HepG2 (cell line): ENCODE measurements at regions not wholly inside any gene's neighbourhood (a gene's known extent, or its start where the extent isn't known, plus 50 kb on each side); places are given as distances from the start of the nearest gene placed in this dataset.
"Not testable (repeated sequence)": the region's sequence is repeated elsewhere in the genome, so short reads cannot be mapped to it uniquely, and the experiment has no call there.

Experiments used
- ATAC-seq: fragments of 200-7000 bp; cut with Tn5 transposase; 3 replicates; pipeline ENCODE4 v1.9.1; 2020; ENCODE audit warnings: mild to moderate bottlenecking, moderate library complexity
- BruUV-seq: library from RNA; stranded (reverse); fragments of 400-500 nt; replicated peaks from 2 replicates; lab custom pipeline; 2021; lab: Mats Ljungman, UMichigan
- CTCF ChIA-PET: fragments of 300-600 bp; formaldehyde crosslinking; extraction: SDS; loops from one replicate; lab custom pipeline; 2021; ENCODE audit warnings: low total read pairs, inconsistent platforms, low intra/inter-chr PET ratio; lab: Yijun Ruan, JAX
- POLR2A ChIA-PET: fragments of 350-600 bp; sonication (Branson Sonifier 250); formaldehyde crosslinking; loops from one replicate; lab custom pipeline; 2020; ENCODE audit warnings: antibody characterized with exemption, inconsistent platforms; lab: Yijun Ruan, JAX
- DNase-seq: peaks from one replicate; pipeline ENCODE4 v3.0.0-alpha.2; 2015; ENCODE audit warnings: low spot score
- FAIRE-seq: peaks from 3 replicates; lab custom pipeline; 2011; peaks lifted over from hg19 to GRCh38; lab: Jason Lieb, UNC
- H2AFZ ChIP-seq: one replicate; pipeline ENCODE4 v1.6.1; 2011; ENCODE audit warnings: low read length, inconsistent platforms
- H3K27ac ChIP-seq: fragments of 300-600 bp; 3 replicates; pipeline ENCODE4 v1.8.0; 2011; ENCODE audit warnings: mixed run types, mild to moderate bottlenecking, mixed read lengths, low read length, inconsistent platforms; ENCODE audit not compliant: insufficient read depth; ENCODE audit errors: extremely low read length
- H3K27me3 ChIP-seq, 2 experiments: fragments of 200-600 bp in 1 of 2; 2 replicates in 1 of 2; 3 replicates in 1 of 2; pipeline versions ENCODE4 v1.6.0 to v1.8.0; 2011; ENCODE audit warnings: low read length in 2 of 2, mild to moderate bottlenecking in 2 of 2, moderate library complexity in 2 of 2, inconsistent platforms in 1 of 2; ENCODE audit not compliant: insufficient read depth in 2 of 2, control insufficient read depth in 1 of 2
- H3K36me3 ChIP-seq, 2 experiments: fragments of 200-600 bp in 1 of 2; replicated peaks in 1 of 2; 2 replicates in 1 of 2; 3 replicates in 1 of 2; pipeline versions ENCODE4 v1.5.1 to v1.8.0; 2011; ENCODE audit warnings: low read length in 2 of 2, inconsistent platforms in 1 of 2; ENCODE audit not compliant: insufficient read depth in 2 of 2, control insufficient read depth in 1 of 2
- H3K4me1 ChIP-seq: 2 replicates; pipeline ENCODE4 v1.5.1; 2012; ENCODE audit warnings: low read length, inconsistent platforms; ENCODE audit not compliant: insufficient read depth
- H3K4me2 ChIP-seq: 2 replicates; pipeline ENCODE4 v1.6.0; 2011; ENCODE audit warnings: low read depth, low read length, inconsistent platforms
- H3K4me3 ChIP-seq, 3 experiments: fragments of 200-600 bp in 1 of 3; sonication (generic), shearing (Covaris generic) in 1 of 3; replicated peaks in 1 of 3; 2 replicates each; pipeline ENCODE4 v1.5.1; 2011 to 2016; ENCODE audit warnings: low read length in 3 of 3, inconsistent platforms in 2 of 3, low read depth in 2 of 3, mild to moderate bottlenecking in 2 of 3, control low read depth in 1 of 3, mixed read lengths in 1 of 3; ENCODE audit not compliant: insufficient read depth in 1 of 3
- H3K79me2 ChIP-seq: one replicate; pipeline ENCODE4 v1.6.1; 2011; ENCODE audit warnings: low read length, inconsistent platforms; ENCODE audit not compliant: insufficient read depth
- H3K9ac ChIP-seq: 2 replicates; pipeline ENCODE4 v1.6.0; 2011; ENCODE audit warnings: mild to moderate bottlenecking, low read depth, low read length, inconsistent platforms; ENCODE audit not compliant: insufficient read depth
- H3K9me3 ChIP-seq: 2 replicates; pipeline ENCODE4 v1.5.1; 2012; ENCODE audit warnings: mild to moderate bottlenecking, low read length
- H4K20me1 ChIP-seq: 2 replicates; pipeline ENCODE4 v1.6.0; 2011; ENCODE audit warnings: inconsistent platforms, mild to moderate bottlenecking, low read length, moderate library complexity; ENCODE audit not compliant: insufficient read depth
- MAFF ChIP-seq: IDR thresholded peaks from 2 replicates; pipeline ENCODE4 v1.6.1; 2011; ENCODE audit warnings: low read depth, low read length, improper control_type of control experiment
- MAFK ChIP-seq, 2 experiments: IDR thresholded peaks in 1 of 2; conservative IDR thresholded peaks in 1 of 2; 2 replicates each; pipeline ENCODE4 v1.6.1; 2011; ENCODE audit warnings: improper control_type of control experiment in 2 of 2, low read length in 2 of 2
- SETDB1 ChIP-seq: sonication (generic); formaldehyde crosslinking; IDR thresholded peaks from 2 replicates; pipeline ENCODE4 v1.5.1; 2020; ENCODE audit warnings: missing genetic modification reagents, mild to moderate bottlenecking, borderline replicate concordance
- SMAD9 ChIP-seq: sonication (generic); formaldehyde crosslinking; IDR thresholded peaks from 2 replicates; pipeline ENCODE4 v1.5.1; 2020; ENCODE audit warnings: mild to moderate bottlenecking, missing genetic modification reagents
- YEATS2 ChIP-seq: sonication (generic); formaldehyde crosslinking; IDR thresholded peaks from 2 replicates; pipeline ENCODE4 v1.4.0; 2020; ENCODE audit warnings: missing genetic modification reagents, borderline replicate concordance
- ZNF564 ChIP-seq: sonication (generic); formaldehyde crosslinking; IDR thresholded peaks from 2 replicates; pipeline ENCODE4 v1.8.1; 2023; ENCODE audit warnings: mild to moderate bottlenecking, missing genetic modification reagents
- ZNF652 ChIP-seq: IDR thresholded peaks from 2 replicates; pipeline ENCODE4 v1.6.1; 2016; ENCODE audit warnings: low read depth, borderline replicate concordance
- WGBS: methylation state at CpG from one replicate; pipeline ENCODE4 v1.1.6; 2017; ENCODE audit warnings: low lambda C conversion rate; 5-methylcytosine and 5-hydroxymethylcytosine counted together
- in situ Hi-C: cut with HindIII; loops from 2 replicates; pipeline ENCODE4 v1.10.0; 2017; ENCODE audit warnings: low pct_unique_long_range_greater_than_20kb; ENCODE audit not compliant: extremely low pct_ligation_motif_present
- intact Hi-C: fragments of 100-400 bp; cut with micrococcal nuclease; formaldehyde crosslinking; loops from one replicate; pipeline ENCODE4 v1.10.0; 2022; ENCODE audit not compliant: unreplicated experiment

GRCh38 chr5:58165152-58165551 is 294.7 kb downstream of the PLK2 start:
- POLR2A ChIA-PET, result no interaction called here
- Histone ChIP-seq H3K4me3 (no peak overlapping the region), H3K36me3 (no peaks in the 10 kb centered on the region), H3K27me3 (no peaks in the 10 kb centered on the region), H3K4me2 (no peak overlapping the region), H3K9ac (no peak overlapping the region), H4K20me1 (no peaks in the 10 kb centered on the region), H3K27ac (no peak overlapping the region), H3K79me2 (no peaks in the 10 kb centered on the region), H3K4me1 (no peaks in the 10 kb centered on the region), H2AFZ (no peak overlapping the region), H3K9me3 (no peaks in the 10 kb centered on the region)
- intact Hi-C loops, result no loop called here
- ATAC-seq (no peak), DNase-seq (no peak), FAIRE-seq (no peak)
- CTCF ChIA-PET, result no interaction called here
- TF ChIP-seq YEATS2 (CRISPR knock-in tag) (no peak), SETDB1 (CRISPR knock-in tag) (no peak), ZNF564 (CRISPR knock-in tag) (no peak), MAFF (peak; percentile 43; the same call in 1 of the 2 replicates), MAFK (conservative IDR thresholded peaks at IDR 0.05 in 1 of 2, IDR thresholded peaks at IDR 0.05 in 1 of 2; ENCODE audit: low read length in 2 of 2) (peak; percentile 31 to 70; a peak in 3 of 4 replicates), ZNF652 (CRISPR knock-in tag) (no peak), SMAD9 (no peak)
- in situ Hi-C loops, result no loop called here
- no TSS peak for BruUV-seq
- 3% methylated on average over 3 of the region's 3 CpGs for WGBS

- intact Hi-C loops, H3K4me3 ChIP-seq, H3K79me2 ChIP-seq, ATAC-seq, H3K27me3 ChIP-seq, H3K4me2 ChIP-seq, H3K9me3 ChIP-seq, in situ Hi-C loops, CTCF ChIA-PET, H3K9ac ChIP-seq, DNase-seq, FAIRE-seq, POLR2A ChIA-PET, H3K36me3 ChIP-seq, H4K20me1 ChIP-seq, H2AFZ ChIP-seq, BruUV-seq, H3K27ac ChIP-seq, H3K4me1 ChIP-seq: not testable (repeated sequence)
- WGBS, result 0% methylated on average over 4 of the region's 6 CpGs
Measured at GRCh38 chr5:58161889-58162288, 298.0 kb downstream of the PLK2 start.
